H1 (cell line): ENCODE measurements at regions not wholly inside any gene's neighbourhood (a gene's known extent, or its start where the extent isn't known, plus 50 kb on each side); places are given as distances from the start of the nearest gene placed in this dataset.

ENCODE experiments used
- CHD1 ChIP-seq: IDR thresholded peaks from 2 replicates; pipeline ENCODE4 v1.6.1; 2012; ENCODE audit warnings: low read depth, low read length, improper control_type of control experiment
- CHD7 ChIP-seq: fragments of 300-600 bp; sonication (generic); IDR thresholded peaks from 2 replicates; pipeline ENCODE4 v1.7.1; 2012; ENCODE audit warnings: low read length, moderate library complexity, mild to moderate bottlenecking, inconsistent platforms; ENCODE audit not compliant: insufficient replicate concordance
- CTBP2 ChIP-seq: IDR thresholded peaks from 2 replicates; pipeline ENCODE4 v1.7.0; 2011; ENCODE audit warnings: borderline replicate concordance, mild to moderate bottlenecking, moderate library complexity, mixed read lengths, low read length; ENCODE audit not compliant: insufficient read depth, insufficient read length
- POU5F1 ChIP-seq: IDR thresholded peaks from 2 replicates; pipeline ENCODE4 v1.6.1; 2011; ENCODE audit warnings: low read depth, mild to moderate bottlenecking, low read length, moderate library complexity
- SP1 ChIP-seq: IDR thresholded peaks from 2 replicates; pipeline ENCODE4 v1.6.1; 2011; ENCODE audit warnings: low read depth, low read length
- SP4 ChIP-seq: IDR thresholded peaks from 2 replicates; pipeline ENCODE4 v1.6.1; 2012; ENCODE audit warnings: low read length, inconsistent platforms
- SRF ChIP-seq: IDR thresholded peaks from 2 replicates; pipeline ENCODE4 v1.6.1; 2011; ENCODE audit warnings: mild to moderate bottlenecking, low read depth, low read length, moderate library complexity
- SUZ12 ChIP-seq: fragments of 200-600 bp; sonication (generic); IDR thresholded peaks from 2 replicates; pipeline ENCODE4 v1.6.1; 2012; ENCODE audit warnings: mild to moderate bottlenecking, inconsistent platforms, low read length, moderate library complexity, mixed read lengths
- TAF7 ChIP-seq: optimal IDR thresholded peaks from 2 replicates; pipeline ENCODE3; 2011; ENCODE audit warnings: low read depth, mild to moderate bottlenecking, inconsistent platforms, low read length, moderate library complexity, borderline replicate concordance
- TBP ChIP-seq: IDR thresholded peaks from 2 replicates; pipeline ENCODE4 v1.6.1; 2011; ENCODE audit warnings: low read depth, low read length, improper control_type of control experiment

- TF ChIP-seq CHD7, result no peak
- no peak for TF ChIP-seq CTBP2
- no peak for TF ChIP-seq CHD1
- no peak for TF ChIP-seq SP1
- no peak for TF ChIP-seq POU5F1
- no peak for TF ChIP-seq SRF
- TF ChIP-seq TAF7, result no peak
- TF ChIP-seq TBP, result no peak
- TF ChIP-seq SUZ12, result no peak
- TF ChIP-seq SP4, result no peak
These were observed 132.6 kb downstream of the PWWP3B start (continued) for GRCh38 chrX:106300656-106301055.
